IgD-negative memory B cell (primary cell): ENCODE measurements at regions not wholly inside any gene's neighbourhood (a gene's known extent, or its start where the extent isn't known, plus 50 kb on each side); places are given as distances from the start of the nearest gene placed in this dataset.
"Not testable (repeated sequence)": the region's sequence is repeated elsewhere in the genome, so short reads cannot be mapped to it uniquely, and the experiment has no call there.

Experiments used
- H3K27ac Mint-ChIP-seq, 3 donors: one replicate each; pipeline ENCODE4 v1.8.0; 2020 to 2022; ENCODE audit warnings: mild to moderate bottlenecking in 3 of 3, mixed read lengths in 3 of 3, moderate library complexity in 1 of 3
- H3K27me3 Mint-ChIP-seq: one replicate; pipeline ENCODE4 v1.8.0; 2021; ENCODE audit warnings: mixed read lengths
- H3K36me3 Mint-ChIP-seq: one replicate; pipeline ENCODE4 v1.8.0; 2020; ENCODE audit warnings: mild to moderate bottlenecking, mixed read lengths
- H3K4me1 Mint-ChIP-seq, 3 donors: one replicate each; pipeline ENCODE4 v1.8.0; 2020 to 2022; ENCODE audit warnings: mixed read lengths in 3 of 3, mild to moderate bottlenecking in 1 of 3
- H3K4me3 Mint-ChIP-seq, 4 donors: one replicate each; pipeline ENCODE4 v1.8.0; 2020 to 2022; ENCODE audit warnings: mild to moderate bottlenecking in 4 of 4, mixed read lengths in 4 of 4, moderate library complexity in 3 of 4
- H3K9me3 Mint-ChIP-seq, 3 donors: one replicate each; pipeline ENCODE4 v1.8.0; 2020 to 2021; ENCODE audit warnings: mixed read lengths in 3 of 3, mild to moderate bottlenecking in 1 of 3

DNA sequence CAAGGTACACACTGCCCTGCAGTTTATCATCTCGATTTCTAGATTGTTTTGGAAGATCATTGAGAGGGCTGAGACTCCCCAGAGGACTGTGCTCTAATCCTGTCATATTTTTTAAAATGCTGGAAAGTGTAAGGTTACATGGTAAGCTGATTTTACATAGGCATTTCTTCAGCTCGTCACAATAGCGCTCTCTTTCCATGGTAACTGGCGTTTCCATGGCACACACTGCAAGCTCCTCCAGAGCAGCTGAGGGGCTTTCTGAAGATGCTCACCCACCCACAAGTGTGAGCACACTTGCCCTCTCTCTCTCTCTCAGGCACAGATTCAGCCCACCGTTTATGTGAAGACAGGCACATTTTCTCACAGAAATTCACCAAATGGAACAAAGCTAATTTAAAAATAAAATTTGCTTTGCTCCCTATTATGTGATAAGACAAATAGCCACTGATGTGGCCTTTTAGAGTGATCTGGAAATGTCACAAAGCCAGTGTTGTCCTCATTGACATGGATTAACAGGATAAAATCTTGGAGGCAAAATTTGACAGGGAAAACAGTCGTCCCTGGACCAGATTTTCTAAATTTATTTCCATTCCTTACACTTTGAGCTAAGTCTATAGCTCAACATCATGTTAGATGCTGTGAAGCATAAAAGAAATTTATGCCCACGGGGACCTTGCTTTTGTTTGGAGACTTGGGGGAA is 421.5 kb downstream of the RWDD3 start:
- Mint-ChIP-seq H3K4me1 (no peaks in the 10 kb centered on the region), H3K4me3 (no peak overlapping the region), H3K27me3 (no peaks in the 10 kb centered on the region), H3K9me3 (peaks cover 0 to 3% (median 1%) of the 10 kb centered on the region in 3 donors), H3K36me3 (no peaks in the 10 kb centered on the region), H3K27ac (no peak overlapping the region)

- Mint-ChIP-seq H3K27ac (no peak overlapping the region), H3K4me3 (no peak overlapping the region), H3K9me3 (peaks cover 0 to 3% (median 0%) of the 10 kb centered on the region in 3 donors), H3K4me1 (no peaks in the 10 kb centered on the region), H3K27me3 (no peaks in the 10 kb centered on the region), H3K36me3 (no peaks in the 10 kb centered on the region)
These were observed 423.2 kb downstream of the RWDD3 start for GRCh38 chr1:95657248-95657647.

GRCh38 chr1:95659166-95659565 is 425.2 kb downstream of the RWDD3 start:
- no peaks in the 10 kb centered on the region for H3K27me3 Mint-ChIP-seq

DNA sequence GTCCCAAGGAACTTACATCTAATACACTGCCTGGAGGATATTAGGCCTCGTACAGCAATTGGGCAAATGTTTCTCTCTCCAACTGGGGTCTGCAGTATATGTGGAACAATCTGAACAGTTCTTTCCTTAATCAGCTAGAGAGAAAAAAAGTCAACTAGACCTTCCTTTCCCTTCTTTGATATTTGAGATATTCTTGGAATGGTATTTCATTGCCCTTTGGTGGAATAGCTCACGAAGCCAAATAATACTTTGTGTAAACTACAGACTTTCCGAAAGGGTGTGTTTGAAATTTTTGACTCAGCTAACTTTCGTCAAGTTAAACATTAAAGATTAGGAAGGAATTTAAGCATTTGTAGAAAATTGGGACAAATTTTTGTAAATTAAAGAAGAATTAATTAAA is 425.6 kb downstream of the RWDD3 start:
- H3K36me3 Mint-ChIP-seq = no peaks in the 10 kb centered on the region
- H3K9me3 Mint-ChIP-seq = peaks cover 2 to 4% (median 3%) of the 10 kb centered on the region in 3 donors
- no peak overlapping the region for H3K27ac Mint-ChIP-seq
- H3K4me1 Mint-ChIP-seq = no peaks in the 10 kb centered on the region
- H3K27me3 Mint-ChIP-seq = no peaks in the 10 kb centered on the region
- H3K4me3 Mint-ChIP-seq = no peak overlapping the region

More at GRCh38 chr1:95659166-95659565, 425.2 kb downstream of the RWDD3 start:
- Mint-ChIP-seq H3K27ac (no peak overlapping the region), H3K36me3 (no peaks in the 10 kb centered on the region), H3K4me1 (no peaks in the 10 kb centered on the region), H3K4me3 (no peak overlapping the region), H3K9me3 (peaks cover 0 to 4% (median 3%) of the 10 kb centered on the region in 3 donors)

GRCh38 chr1:95660736-95661135 is 426.7 kb downstream of the RWDD3 start:
- Mint-ChIP-seq H3K9me3 (peaks cover 3 to 4% (median 3%) of the 10 kb centered on the region in 3 donors), H3K27me3 (no peaks in the 10 kb centered on the region), H3K36me3 (no peaks in the 10 kb centered on the region), H3K27ac (no peak overlapping the region), H3K4me1 (no peaks in the 10 kb centered on the region), H3K4me3 (no peak overlapping the region)

- not testable (repeated sequence) for H3K9me3 Mint-ChIP-seq, H3K27me3 Mint-ChIP-seq, H3K27ac Mint-ChIP-seq, H3K4me3 Mint-ChIP-seq, H3K4me1 Mint-ChIP-seq, H3K36me3 Mint-ChIP-seq
These were observed 429.5 kb downstream of the RWDD3 start for GRCh38 chr1:95663530-95663929.

GRCh38 chr1:95668165-95668564 is 434.2 kb downstream of the RWDD3 start:
- Mint-ChIP-seq H3K27me3 (no peaks in the 10 kb centered on the region), H3K36me3 (no peaks in the 10 kb centered on the region), H3K4me1 (no peaks in the 10 kb centered on the region), H3K4me3 (no peak overlapping the region), H3K9me3 (peaks cover 4 to 12% (median 9%) of the 10 kb centered on the region in 3 donors), H3K27ac (no peak overlapping the region)

GRCh38 chr1:95669638-95670037 is 435.6 kb downstream of the RWDD3 start:
- H3K27me3 Mint-ChIP-seq, H3K4me1 Mint-ChIP-seq, H3K27ac Mint-ChIP-seq, H3K9me3 Mint-ChIP-seq, H3K36me3 Mint-ChIP-seq, H3K4me3 Mint-ChIP-seq: not testable (repeated sequence)

DNA sequence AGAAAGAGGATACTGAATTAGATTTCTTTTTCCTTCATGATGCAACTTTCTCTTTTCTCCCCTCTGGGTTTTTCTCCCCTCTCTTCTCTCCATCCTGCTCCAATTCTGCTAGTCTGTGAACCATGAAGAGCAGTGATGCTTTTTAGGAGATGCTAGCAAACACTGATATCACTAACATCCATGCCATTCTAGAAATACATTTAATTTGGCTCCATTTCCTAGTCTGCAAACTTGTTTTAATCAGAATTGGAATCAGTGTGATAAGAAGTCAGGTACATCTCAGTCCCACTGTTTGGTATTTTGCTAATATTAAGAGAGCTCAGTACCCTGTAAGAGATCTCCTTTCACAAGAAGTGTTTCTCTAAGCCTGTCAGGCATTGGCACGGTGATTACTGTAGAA is 437.1 kb downstream of the RWDD3 start:
- Mint-ChIP-seq H3K36me3 (no peaks in the 10 kb centered on the region), H3K27me3 (no peaks in the 10 kb centered on the region), H3K4me3 (no peak overlapping the region), H3K27ac (peak overlapping the region in 1 of 3 donors; percentile 0), H3K9me3 (peaks cover 3 to 9% (median 8%) of the 10 kb centered on the region in 3 donors), H3K4me1 (no peaks in the 10 kb centered on the region)

- no peaks in the 10 kb centered on the region for H3K27me3 Mint-ChIP-seq
- H3K4me3 Mint-ChIP-seq = no peak overlapping the region
- no peaks in the 10 kb centered on the region for H3K36me3 Mint-ChIP-seq
- no peaks in the 10 kb centered on the region for H3K4me1 Mint-ChIP-seq
- no peak overlapping the region for H3K27ac Mint-ChIP-seq
- peaks cover 0 to 5% (median 0%) of the 10 kb centered on the region in 3 donors for H3K9me3 Mint-ChIP-seq
These were observed 445.3 kb downstream of the RWDD3 start for GRCh38 chr1:95679262-95679661.

- H3K27ac Mint-ChIP-seq = no peak overlapping the region
- peaks cover 0 to 8% (median 0%) of the 10 kb centered on the region in 3 donors for H3K9me3 Mint-ChIP-seq
- H3K4me1 Mint-ChIP-seq = no peaks in the 10 kb centered on the region
- no peaks in the 10 kb centered on the region for H3K27me3 Mint-ChIP-seq
- no peak overlapping the region for H3K4me3 Mint-ChIP-seq
- H3K36me3 Mint-ChIP-seq = no peaks in the 10 kb centered on the region
These were observed 451.1 kb downstream of the RWDD3 start for GRCh38 chr1:95685081-95685480.

DNA sequence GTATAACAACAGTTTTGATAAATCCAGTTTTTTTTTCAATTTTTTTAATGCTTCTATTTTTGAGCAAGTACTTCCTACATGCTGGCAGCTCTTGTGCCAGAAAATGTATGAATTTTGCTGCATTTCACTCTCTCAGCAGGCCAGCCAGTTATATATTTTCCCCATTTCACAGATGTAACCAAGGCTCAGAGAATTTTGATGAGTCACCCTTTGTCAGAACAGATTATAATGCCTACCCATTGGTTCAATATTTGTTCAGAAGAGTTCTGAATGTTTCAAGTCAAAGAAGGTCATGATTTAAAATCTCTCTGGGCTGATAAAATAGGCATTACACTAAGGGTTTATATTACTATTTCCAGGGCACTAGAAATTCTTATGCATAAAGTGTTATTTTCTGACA is 452.2 kb downstream of the RWDD3 start:
- Mint-ChIP-seq H3K9me3 (peaks cover 0 to 9% (median 0%) of the 10 kb centered on the region in 3 donors), H3K4me3 (no peak overlapping the region), H3K36me3 (no peaks in the 10 kb centered on the region), H3K4me1 (no peaks in the 10 kb centered on the region), H3K27ac (no peak overlapping the region), H3K27me3 (no peaks in the 10 kb centered on the region)

DNA sequence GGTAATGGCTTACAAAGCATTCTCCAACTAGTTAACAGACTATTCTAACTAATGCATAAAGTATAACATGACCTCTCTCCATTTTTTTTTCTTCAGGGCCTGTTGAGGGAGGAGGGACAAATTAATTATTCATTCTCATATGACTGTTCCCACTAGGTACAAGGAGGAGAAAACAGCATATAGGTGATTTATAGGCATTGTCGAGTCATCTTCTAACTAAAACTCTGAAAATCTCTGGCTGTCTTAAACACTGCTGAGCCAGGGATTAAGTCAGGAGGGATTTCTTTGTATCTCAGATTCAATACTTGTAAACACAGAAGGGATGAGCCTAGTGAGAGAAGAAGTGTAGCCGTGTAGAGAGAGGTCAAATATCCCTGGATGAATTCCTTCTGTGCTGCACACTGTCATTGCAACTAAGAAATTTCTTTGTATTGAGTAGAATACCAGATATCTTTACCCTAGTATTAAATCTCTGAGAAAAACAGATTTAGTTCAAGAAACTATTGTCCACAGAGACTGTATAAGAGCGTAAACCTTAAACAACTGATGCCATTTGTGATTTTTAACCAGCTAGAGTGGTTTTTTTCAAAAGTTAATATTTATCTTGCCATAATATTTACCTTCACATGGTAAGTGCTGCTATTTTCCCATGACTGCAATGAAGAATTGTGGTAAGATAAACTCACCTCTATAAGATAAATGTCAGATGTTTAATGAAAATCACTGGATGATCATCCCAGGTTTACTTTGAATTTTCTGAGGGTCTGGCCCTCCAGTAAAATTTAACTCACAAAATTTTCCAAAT is 465.3 kb downstream of the RWDD3 start:
- no peak overlapping the region for H3K4me3 Mint-ChIP-seq
- H3K9me3 Mint-ChIP-seq = peaks cover 2 to 22% (median 7%) of the 10 kb centered on the region in 3 donors
- H3K4me1 Mint-ChIP-seq = no peaks in the 10 kb centered on the region
- no peak overlapping the region for H3K27ac Mint-ChIP-seq
- H3K27me3 Mint-ChIP-seq = no peaks in the 10 kb centered on the region
- no peaks in the 10 kb centered on the region for H3K36me3 Mint-ChIP-seq

- Mint-ChIP-seq H3K4me3 (no peak overlapping the region), H3K36me3 (no peaks in the 10 kb centered on the region), H3K9me3 (peaks cover 4 to 22% (median 5%) of the 10 kb centered on the region in 3 donors), H3K4me1 (no peaks in the 10 kb centered on the region), H3K27me3 (no peaks in the 10 kb centered on the region), H3K27ac (no peak overlapping the region)
These were observed 467.6 kb downstream of the RWDD3 start for GRCh38 chr1:95701450-95702173.

GRCh38 chr1:95703046-95703445 is 469.0 kb downstream of the RWDD3 start:
- H3K36me3 Mint-ChIP-seq = peaks cover 2% of the 10 kb centered on the region
- H3K4me3 Mint-ChIP-seq = no peak overlapping the region
- no peaks in the 10 kb centered on the region for H3K4me1 Mint-ChIP-seq
- H3K9me3 Mint-ChIP-seq = peaks cover 8 to 22% (median 8%) of the 10 kb centered on the region in 3 donors
- H3K27ac Mint-ChIP-seq = peak overlapping the region in 1 of 3 donors; percentile 62
- no peaks in the 10 kb centered on the region for H3K27me3 Mint-ChIP-seq
